ENCODE measurements at regions not wholly inside any gene's neighbourhood (a gene's known extent, or its start where the extent isn't known, plus 50 kb on each side); places are given as distances from the start of the nearest gene placed in this dataset.

- no peaks in the 10 kb centered on the region for H3K9me3 ChIP-seq (ENCODE audit: control insufficient read depth, insufficient read depth, low read depth, low read length)
Measured at GRCh38 chr1:163406772-163407171, 85.0 kb downstream of the NUF2 start.

GRCh38 chr1:163408262-163408661, 86.5 kb downstream of the NUF2 start:
- Histone ChIP-seq H3K36me3 (ENCODE audit: control insufficient read depth in 2 of 2, insufficient read depth in 1 of 2, low read length in 2 of 2) (no peaks in the 10 kb centered on the region), H3K4me1 (ENCODE audit: control insufficient read depth, insufficient read depth, low read length) (no peaks in the 10 kb centered on the region), H3K4me3 (ENCODE audit: low read depth, low read length) (no peak overlapping the region), H3K27ac (ENCODE audit: extremely low read depth, low read depth, low read length) (no peak overlapping the region), H3K9me3 (ENCODE audit: control insufficient read depth, insufficient read depth, low read depth, low read length) (no peaks in the 10 kb centered on the region)
- CTCF ChIA-PET: interaction anchor here (0.8 to 2.0 kb wide), 2 partner anchors 49 to 1665 kb away, joined by 3 to 5 read pairs; no protein-coding TSS in a partner anchor
- TF ChIP-seq ZSCAN4 (tag by site-specific recombination; IDR thresholded peaks at IDR 0.05) (peak; percentile 96), KLF8 (tag by site-specific recombination; IDR thresholded peaks at IDR 0.05) (no peak)
- POLR2A ChIA-PET: no interaction called here

More at GRCh38 chr1:163406772-163407171, 85.0 kb downstream of the NUF2 start:
- CTCF ChIA-PET: interaction anchor here (1.0 to 2.0 kb wide), 2 partner anchors 31 to 48 kb away, joined by 3 to 5 read pairs; no protein-coding TSS in a partner anchor
- H3K27ac ChIP-seq (ENCODE audit: extremely low read depth, low read depth, low read length): no peak overlapping the region
- no peaks in the 10 kb centered on the region for H3K36me3 ChIP-seq (ENCODE audit: control insufficient read depth in 2 of 2, insufficient read depth in 1 of 2, low read length in 2 of 2)
- no peaks in the 10 kb centered on the region for H3K4me1 ChIP-seq (ENCODE audit: control insufficient read depth, insufficient read depth, low read length)
- no peak overlapping the region for H3K4me3 ChIP-seq (ENCODE audit: low read depth, low read length)
- no peak for TF ChIP-seq ZNF585B (tag by site-specific recombination; IDR thresholded peaks at IDR 0.05)
- POLR2A ChIA-PET: no interaction called here

GRCh38 chr1:163410073-163410999, 88.6 kb downstream of the NUF2 start:
- Histone ChIP-seq H3K9me3 (ENCODE audit: control insufficient read depth, insufficient read depth, low read depth, low read length) (no peaks in the 10 kb centered on the region; the same call in 1 of the 2 replicates), H3K27ac (ENCODE audit: extremely low read depth, low read depth, low read length) (no peak overlapping the region), H3K4me3 (ENCODE audit: low read depth, low read length) (no peak overlapping the region), H3K4me1 (ENCODE audit: control insufficient read depth, insufficient read depth, low read length) (no peaks in the 10 kb centered on the region), H3K36me3 (ENCODE audit: control insufficient read depth in 2 of 2, insufficient read depth in 1 of 2, low read length in 2 of 2) (no peaks in the 10 kb centered on the region)
- POLR2A ChIA-PET: no interaction called here
- CTCF ChIA-PET: interaction anchor here (0.5 to 2.1 kb wide), 9 partner anchors 13 to 1420 kb away, joined by 3 to 6 read pairs (median 3); no protein-coding TSS in a partner anchor
- TF ChIP-seq ZNF155 (tag by site-specific recombination; IDR thresholded peaks at IDR 0.05) (no peak), ZNF660 (tag by site-specific recombination; IDR thresholded peaks at IDR 0.05) (0 out of 2 replicates have a peak, but pooled peaks have one; percentile 27), ZNF521 (tag by site-specific recombination; IDR thresholded peaks at IDR 0.05) (no peak), ZNF37A (tag by site-specific recombination; IDR thresholded peaks at IDR 0.05) (no peak), ZNF169 (tag by site-specific recombination; IDR thresholded peaks at IDR 0.05) (no peak), ZNF768 (tag by site-specific recombination; IDR thresholded peaks at IDR 0.05) (no peak), ZNF148 (tag by site-specific recombination; IDR thresholded peaks at IDR 0.05; ENCODE audit: borderline replicate concordance) (no peak), SCRT1 (tag by site-specific recombination; IDR thresholded peaks at IDR 0.05; ENCODE audit: borderline replicate concordance) (no peak), ZNF513 (tag by site-specific recombination; IDR thresholded peaks at IDR 0.05) (no peak), ZNF580 (tag by site-specific recombination; IDR thresholded peaks at IDR 0.05) (no peak), ZNF692 (tag by site-specific recombination; IDR thresholded peaks at IDR 0.05) (0 out of 2 replicates have a peak, but pooled peaks have one; percentile 19), PRDM2 (tag by site-specific recombination; IDR thresholded peaks at IDR 0.05; ENCODE audit: borderline replicate concordance) (no peak)

All from HEK293 (cell line).